Dendritic cell treated with granulocyte-macrophage colony-stimulating factor and Interleukin-4, amounts not matched to agents 40 ng/mL and 50 ng/mL, for 4 days (primary cell): ENCODE measurements at regions not wholly inside any gene's neighbourhood (a gene's known extent, or its start where the extent isn't known, plus 50 kb on each side); places are given as distances from the start of the nearest gene placed in this dataset.

Source experiments
- H3K27ac Mint-ChIP-seq: one replicate; pipeline ENCODE4 v1.8.0; 2022; ENCODE audit warnings: mild to moderate bottlenecking, mixed read lengths
- H3K27me3 Mint-ChIP-seq: one replicate; pipeline ENCODE4 v1.8.0; 2022; ENCODE audit warnings: mild to moderate bottlenecking, mixed read lengths
- H3K36me3 Mint-ChIP-seq: one replicate; pipeline ENCODE4 v1.8.0; 2022; ENCODE audit warnings: low read depth, mixed read lengths
- H3K4me1 Mint-ChIP-seq: one replicate; pipeline ENCODE4 v1.8.0; 2022; ENCODE audit warnings: low read depth, mixed read lengths
- H3K4me3 Mint-ChIP-seq: one replicate; pipeline ENCODE4 v1.8.0; 2022; ENCODE audit warnings: mild to moderate bottlenecking, moderate library complexity, mixed read lengths
- H3K9me3 Mint-ChIP-seq: one replicate; pipeline ENCODE4 v1.8.0; 2022; ENCODE audit warnings: mixed read lengths
- intact Hi-C: fragments of 100-400 bp; cut with micrococcal nuclease; formaldehyde crosslinking; loops from one replicate; pipeline ENCODE4 v1.15.0; 2022

DNA sequence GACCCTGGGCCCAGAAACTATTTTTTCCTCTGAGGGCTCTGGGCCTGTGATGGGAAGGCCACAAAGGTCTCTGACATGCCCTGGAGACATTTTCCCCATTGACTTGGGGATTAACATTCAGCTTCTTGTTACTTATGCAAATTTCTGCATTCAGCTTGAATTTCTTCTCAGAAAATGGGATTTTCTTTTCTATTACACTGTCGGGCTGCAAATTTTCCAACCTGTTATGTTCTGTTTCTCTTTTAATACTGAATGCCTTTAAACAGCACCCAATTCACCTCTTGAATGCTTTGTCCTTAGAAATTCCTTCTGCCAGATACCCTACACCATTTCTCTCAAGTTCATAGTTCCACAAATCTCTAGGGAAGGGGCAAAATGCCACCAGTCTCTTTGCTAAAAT is 241.0 kb downstream of the HNMT start:
- no peak overlapping the region for H3K27ac Mint-ChIP-seq
- intact Hi-C loops: no loop called here
- H3K27me3 Mint-ChIP-seq: no peaks in the 10 kb centered on the region
- H3K4me3 Mint-ChIP-seq: no peak overlapping the region
- H3K4me1 Mint-ChIP-seq: no peaks in the 10 kb centered on the region
- H3K9me3 Mint-ChIP-seq: peaks cover 28% of the 10 kb centered on the region
- H3K36me3 Mint-ChIP-seq: no peaks in the 10 kb centered on the region

DNA sequence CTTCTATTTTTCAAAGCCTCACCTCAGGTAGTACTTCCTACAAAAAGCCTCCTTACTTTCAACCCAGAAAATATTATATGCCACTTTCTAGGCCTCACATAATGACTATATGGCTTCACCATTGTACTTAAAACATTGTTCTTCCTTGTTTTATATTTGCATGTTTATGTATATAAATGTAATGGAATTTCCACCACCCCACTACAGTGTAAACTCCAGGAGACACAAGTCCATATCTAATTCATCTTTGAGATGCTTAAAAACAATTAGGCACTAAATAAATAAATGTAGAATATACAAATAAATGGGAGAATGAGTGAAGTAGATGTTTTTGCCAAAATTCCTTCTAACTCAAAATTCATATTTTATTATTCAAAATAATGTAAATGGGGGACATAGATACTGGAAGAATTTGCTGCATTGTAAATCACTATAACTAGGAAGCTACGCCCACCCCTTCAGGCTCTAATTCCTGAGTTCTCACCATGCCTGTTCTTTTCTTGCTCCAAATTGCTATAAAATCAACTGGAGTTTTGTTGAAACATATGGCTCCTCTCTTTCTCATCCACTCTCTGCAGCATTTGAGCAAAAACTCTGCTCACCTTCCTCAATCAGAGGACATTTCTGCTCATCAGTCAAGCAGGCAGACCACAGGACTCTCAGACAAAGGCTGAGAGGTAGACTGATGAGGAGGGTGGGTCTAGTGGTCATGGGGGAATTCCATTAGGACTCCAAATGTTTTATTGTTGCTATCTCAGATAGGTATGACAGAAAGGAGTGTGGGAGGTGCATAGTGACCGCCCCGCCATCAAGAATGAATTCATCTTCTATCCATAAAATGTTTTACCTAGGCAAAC is 243.0 kb downstream of the HNMT start:
- Mint-ChIP-seq H3K4me1 (no peaks in the 10 kb centered on the region), H3K27me3 (no peaks in the 10 kb centered on the region)

GRCh38 chr2:138209009-138209408 is 244.7 kb downstream of the HNMT start:
- Mint-ChIP-seq H3K4me3 (no peak overlapping the region), H3K36me3 (no peaks in the 10 kb centered on the region), H3K4me1 (no peaks in the 10 kb centered on the region), H3K27ac (no peak overlapping the region), H3K9me3 (peaks cover 17% of the 10 kb centered on the region), H3K27me3 (no peaks in the 10 kb centered on the region)
- intact Hi-C loops: no loop called here

More for the DNA sequence above, 243.0 kb downstream of the HNMT start:
- H3K36me3 Mint-ChIP-seq: no peaks in the 10 kb centered on the region
- H3K4me3 Mint-ChIP-seq: no peak overlapping the region
- H3K9me3 Mint-ChIP-seq: peaks cover 28% of the 10 kb centered on the region
- intact Hi-C loops: no loop called here
- no peak overlapping the region for H3K27ac Mint-ChIP-seq

DNA sequence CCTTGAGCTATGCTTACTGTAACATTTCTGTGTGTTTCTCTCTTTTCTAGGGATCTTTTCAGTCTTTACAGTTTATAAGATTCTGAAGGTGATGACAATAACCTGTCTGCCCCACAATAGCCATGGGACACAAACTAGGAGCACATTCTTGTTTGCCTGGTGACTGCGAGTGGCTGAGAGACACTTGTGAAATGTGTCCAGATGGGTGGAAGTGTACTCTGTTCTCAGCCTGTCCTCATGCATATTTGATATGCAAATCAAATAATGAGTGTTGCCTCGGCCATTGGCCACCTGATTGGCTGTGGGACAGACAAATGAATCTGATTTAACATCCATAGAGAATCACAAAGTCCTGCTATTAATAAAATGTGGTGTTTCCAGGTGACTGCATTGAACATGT is 246.2 kb downstream of the HNMT start:
- Mint-ChIP-seq H3K27ac (no peak overlapping the region), H3K27me3 (no peaks in the 10 kb centered on the region), H3K4me3 (no peak overlapping the region), H3K36me3 (no peaks in the 10 kb centered on the region), H3K4me1 (no peaks in the 10 kb centered on the region), H3K9me3 (peaks cover 8% of the 10 kb centered on the region)
- intact Hi-C loops: no loop called here

GRCh38 chr2:138212434-138212833 is 248.2 kb downstream of the HNMT start:
- H3K36me3 Mint-ChIP-seq: no peaks in the 10 kb centered on the region
- no peaks in the 10 kb centered on the region for H3K4me1 Mint-ChIP-seq
- intact Hi-C loops: no loop called here
- no peaks in the 10 kb centered on the region for H3K9me3 Mint-ChIP-seq
- H3K27ac Mint-ChIP-seq: no peak overlapping the region
- no peak overlapping the region for H3K4me3 Mint-ChIP-seq
- H3K27me3 Mint-ChIP-seq: no peaks in the 10 kb centered on the region

- H3K27me3 Mint-ChIP-seq: no peaks in the 10 kb centered on the region
- no peak overlapping the region for H3K4me3 Mint-ChIP-seq
- no peaks in the 10 kb centered on the region for H3K36me3 Mint-ChIP-seq
- intact Hi-C loops: no loop called here
- no peaks in the 10 kb centered on the region for H3K4me1 Mint-ChIP-seq
- H3K9me3 Mint-ChIP-seq: no peaks in the 10 kb centered on the region
- no peak overlapping the region for H3K27ac Mint-ChIP-seq
These were observed 248.8 kb downstream of the HNMT start for GRCh38 chr2:138213084-138213483.

DNA sequence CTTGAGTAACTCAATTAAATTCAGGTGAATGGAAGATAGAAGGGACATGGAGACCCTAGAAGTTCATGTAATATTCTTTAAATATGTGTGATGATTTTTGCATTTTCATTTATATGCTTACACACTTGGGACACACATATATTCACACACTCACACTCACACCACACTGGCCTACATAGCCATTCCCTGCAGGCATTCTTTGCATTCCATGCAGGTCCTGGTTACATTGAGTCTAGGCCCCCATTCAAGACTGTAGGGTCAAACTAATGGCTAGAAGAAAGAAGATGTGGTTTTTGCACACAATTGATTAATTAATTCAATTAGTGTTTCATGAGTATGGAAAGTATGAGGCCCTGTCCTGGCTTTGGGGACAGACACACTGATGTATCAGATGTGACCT is 249.4 kb downstream of the HNMT start:
- Mint-ChIP-seq H3K4me1 (no peaks in the 10 kb centered on the region), H3K27me3 (no peaks in the 10 kb centered on the region), H3K36me3 (no peaks in the 10 kb centered on the region), H3K4me3 (no peak overlapping the region), H3K9me3 (no peaks in the 10 kb centered on the region), H3K27ac (no peak overlapping the region)
- intact Hi-C loops: no loop called here

GRCh38 chr2:138215958-138216357 is 251.7 kb downstream of the HNMT start:
- Mint-ChIP-seq H3K4me1 (no peaks in the 10 kb centered on the region), H3K9me3 (no peaks in the 10 kb centered on the region), H3K4me3 (no peak overlapping the region), H3K27ac (no peak overlapping the region), H3K36me3 (no peaks in the 10 kb centered on the region), H3K27me3 (no peaks in the 10 kb centered on the region)
- intact Hi-C loops: no loop called here

GRCh38 chr2:138217975-138218374 is 253.7 kb downstream of the HNMT start:
- H3K4me3 Mint-ChIP-seq: no peak overlapping the region
- no peak overlapping the region for H3K27ac Mint-ChIP-seq
- no peaks in the 10 kb centered on the region for H3K27me3 Mint-ChIP-seq
- H3K4me1 Mint-ChIP-seq: no peaks in the 10 kb centered on the region
- intact Hi-C loops: no loop called here
- H3K36me3 Mint-ChIP-seq: no peaks in the 10 kb centered on the region
- no peaks in the 10 kb centered on the region for H3K9me3 Mint-ChIP-seq

- Mint-ChIP-seq H3K4me1 (no peaks in the 10 kb centered on the region), H3K27ac (no peak overlapping the region), H3K27me3 (no peaks in the 10 kb centered on the region), H3K9me3 (no peaks in the 10 kb centered on the region), H3K36me3 (no peaks in the 10 kb centered on the region), H3K4me3 (no peak overlapping the region)
- intact Hi-C loops: no loop called here
These were observed 254.1 kb downstream of the HNMT start for GRCh38 chr2:138218397-138218796.

DNA sequence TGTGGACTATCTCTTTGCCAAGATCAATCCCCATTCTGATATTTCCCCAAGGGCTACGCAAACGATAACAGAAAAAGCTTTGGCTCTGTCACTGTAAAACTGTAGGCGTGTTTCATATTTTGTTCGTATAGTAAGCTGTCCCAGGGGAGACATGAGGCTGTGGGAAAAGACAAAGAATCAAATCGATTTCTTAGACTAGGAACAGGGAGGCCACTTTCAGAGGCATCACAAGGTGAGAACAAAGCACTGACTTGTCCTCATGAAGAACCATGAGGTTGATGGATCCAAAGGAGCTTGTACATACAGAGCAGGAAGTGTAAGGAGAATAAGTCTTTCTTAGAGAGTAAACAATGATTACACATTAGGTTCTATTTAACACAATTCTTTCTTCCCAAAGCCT is 255.7 kb downstream of the HNMT start:
- intact Hi-C loops: no loop called here
- no peaks in the 10 kb centered on the region for H3K27me3 Mint-ChIP-seq
- H3K4me3 Mint-ChIP-seq: no peak overlapping the region
- H3K27ac Mint-ChIP-seq: no peak overlapping the region
- no peaks in the 10 kb centered on the region for H3K36me3 Mint-ChIP-seq
- H3K4me1 Mint-ChIP-seq: no peaks in the 10 kb centered on the region
- no peaks in the 10 kb centered on the region for H3K9me3 Mint-ChIP-seq

DNA sequence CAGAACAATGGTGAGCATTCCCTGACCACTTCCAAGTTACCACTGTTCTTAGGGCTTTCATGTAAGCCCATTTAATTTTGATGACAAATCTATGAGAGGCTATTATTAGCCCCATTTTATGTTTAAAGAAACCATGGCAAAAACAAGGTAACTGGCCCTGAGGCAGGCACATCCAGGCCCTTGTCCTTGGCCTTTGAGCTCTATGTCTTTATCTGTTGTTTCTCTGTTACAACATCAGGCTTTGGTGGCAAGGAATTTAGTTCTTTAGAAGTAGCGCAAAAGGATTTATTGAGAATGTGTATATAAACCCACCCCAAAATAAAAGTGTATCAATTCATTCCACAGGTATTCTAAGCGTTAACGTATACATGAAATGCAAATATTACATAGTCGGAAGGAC is 257.1 kb downstream of the HNMT start:
- Mint-ChIP-seq H3K27me3 (no peaks in the 10 kb centered on the region), H3K36me3 (no peaks in the 10 kb centered on the region), H3K4me3 (no peak overlapping the region), H3K4me1 (no peaks in the 10 kb centered on the region), H3K9me3 (no peaks in the 10 kb centered on the region), H3K27ac (no peak overlapping the region)
- intact Hi-C loops: no loop called here

DNA sequence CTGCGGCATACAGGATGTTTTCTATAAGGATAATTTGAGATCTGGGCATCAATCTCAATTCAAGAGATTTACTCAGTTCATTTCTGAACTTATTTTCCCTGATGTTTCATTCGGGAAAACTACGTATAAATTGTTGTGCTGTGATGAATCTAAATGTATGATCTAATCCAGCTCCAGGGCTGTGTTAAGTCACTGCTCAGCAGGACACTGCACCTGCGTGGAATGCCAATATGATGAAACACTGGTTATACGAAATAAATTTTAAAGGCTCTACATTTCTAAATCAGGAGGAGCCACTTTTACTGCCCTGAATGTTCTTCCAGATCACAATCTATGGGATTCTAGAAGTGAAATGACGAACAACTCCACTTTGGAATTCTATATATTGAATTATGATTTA is 259.0 kb downstream of the HNMT start:
- no peaks in the 10 kb centered on the region for H3K36me3 Mint-ChIP-seq
- H3K4me3 Mint-ChIP-seq: no peak overlapping the region
- no peaks in the 10 kb centered on the region for H3K27me3 Mint-ChIP-seq
- no peaks in the 10 kb centered on the region for H3K4me1 Mint-ChIP-seq
- intact Hi-C loops: no loop called here
- H3K9me3 Mint-ChIP-seq: peaks cover 9% of the 10 kb centered on the region
- H3K27ac Mint-ChIP-seq: no peak overlapping the region

DNA sequence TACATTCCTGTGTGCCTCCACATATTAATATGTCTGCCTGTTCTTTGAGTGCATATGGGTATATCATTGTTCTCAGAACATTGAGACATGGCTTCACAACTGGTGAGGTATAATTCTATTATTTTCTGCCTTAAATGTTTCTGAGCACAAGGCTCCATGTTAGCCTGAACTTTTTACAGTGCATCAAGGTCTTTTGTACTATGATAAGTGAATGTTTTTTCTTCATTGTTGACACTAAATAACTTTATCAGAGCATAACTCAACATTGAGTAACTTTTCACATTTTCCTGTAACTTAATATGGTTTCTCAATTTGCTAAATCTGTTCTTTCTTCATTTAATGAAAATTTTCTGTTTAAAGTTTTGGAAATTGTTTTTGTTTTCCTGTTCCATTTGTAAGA is 262.9 kb downstream of the HNMT start:
- Mint-ChIP-seq H3K27ac (no peak overlapping the region), H3K9me3 (peaks cover 14% of the 10 kb centered on the region), H3K4me3 (no peak overlapping the region), H3K27me3 (no peaks in the 10 kb centered on the region), H3K4me1 (no peaks in the 10 kb centered on the region), H3K36me3 (no peaks in the 10 kb centered on the region)
- intact Hi-C loops: no loop called here

DNA sequence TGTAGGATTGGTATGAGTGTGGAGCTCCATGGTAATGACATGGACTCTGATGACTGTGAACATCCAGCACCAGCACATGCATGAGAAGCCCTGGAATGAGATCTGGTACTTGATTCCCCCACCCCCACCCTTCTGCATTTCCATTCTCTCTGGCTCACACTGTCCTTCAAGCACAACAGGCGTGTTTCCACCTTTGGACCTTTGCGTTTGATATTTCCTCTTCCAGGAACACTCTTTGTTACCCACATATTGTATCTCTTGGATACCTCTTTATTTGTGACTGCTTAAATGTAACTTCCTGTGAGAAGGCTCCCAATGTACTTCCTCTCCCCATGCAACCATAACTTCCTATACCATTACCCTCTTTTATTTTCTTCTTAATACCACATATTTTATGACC is 263.8 kb downstream of the HNMT start:
- Mint-ChIP-seq H3K4me3 (no peak overlapping the region), H3K27ac (no peak overlapping the region), H3K36me3 (no peaks in the 10 kb centered on the region), H3K9me3 (peaks cover 14% of the 10 kb centered on the region), H3K27me3 (no peaks in the 10 kb centered on the region), H3K4me1 (no peaks in the 10 kb centered on the region)
- intact Hi-C loops: no loop called here
